Left hindlimb (tissue), 1 donor: ENCODE measurements at regions not wholly inside any gene's neighbourhood (a gene's known extent, or its start where the extent isn't known, plus 50 kb on each side); places are given as distances from the start of the nearest gene placed in this dataset.
"Not testable (repeated sequence)": the region's sequence is repeated elsewhere in the genome, so short reads cannot be mapped to it uniquely, and the experiment has no call there.

Experiments used
- DNase-seq: peaks from one replicate; pipeline ENCODE4 v3.0.0-alpha.2; 2018

DNA sequence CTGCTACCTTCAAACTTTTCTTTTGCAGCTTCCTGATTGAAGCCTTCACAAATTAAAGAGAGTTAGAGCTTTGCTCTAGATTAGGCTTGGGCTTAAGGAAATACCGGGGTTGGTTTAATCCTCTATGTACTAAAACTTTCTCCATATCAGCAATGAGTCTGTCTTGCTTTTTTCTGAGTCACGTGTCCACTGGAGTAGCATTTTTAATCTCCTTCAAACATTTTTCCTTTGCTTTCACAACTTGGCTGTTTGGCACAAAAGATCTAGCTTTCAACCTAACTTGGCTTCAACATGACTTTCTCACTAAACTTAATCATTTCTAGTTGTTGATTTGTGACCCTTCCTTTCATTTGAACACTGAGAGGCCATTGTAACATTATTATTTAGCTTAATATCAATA lies 261.6 kb downstream of the PLK2 start:
- no peak for DNase-seq

DNA sequence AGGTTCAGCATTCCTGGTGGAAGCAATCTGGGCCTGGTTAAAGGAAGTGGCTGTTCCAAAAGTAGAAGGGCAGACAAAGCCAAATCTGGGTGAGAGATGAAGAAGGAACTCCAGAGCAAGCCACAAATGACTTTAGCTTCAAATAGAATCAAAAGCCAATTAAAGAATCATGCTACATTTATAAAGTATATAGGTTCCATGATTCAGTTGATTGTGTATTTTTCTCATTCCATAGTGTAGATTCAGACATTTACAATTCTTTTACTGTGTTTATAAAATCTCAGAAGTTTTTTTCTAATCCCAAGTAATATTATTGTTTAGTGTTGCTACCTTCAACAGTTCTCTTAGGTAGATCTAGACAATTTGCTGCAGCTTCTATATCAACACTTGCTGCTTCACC lies 262.0 kb downstream of the PLK2 start:
- no peak for DNase-seq

DNA sequence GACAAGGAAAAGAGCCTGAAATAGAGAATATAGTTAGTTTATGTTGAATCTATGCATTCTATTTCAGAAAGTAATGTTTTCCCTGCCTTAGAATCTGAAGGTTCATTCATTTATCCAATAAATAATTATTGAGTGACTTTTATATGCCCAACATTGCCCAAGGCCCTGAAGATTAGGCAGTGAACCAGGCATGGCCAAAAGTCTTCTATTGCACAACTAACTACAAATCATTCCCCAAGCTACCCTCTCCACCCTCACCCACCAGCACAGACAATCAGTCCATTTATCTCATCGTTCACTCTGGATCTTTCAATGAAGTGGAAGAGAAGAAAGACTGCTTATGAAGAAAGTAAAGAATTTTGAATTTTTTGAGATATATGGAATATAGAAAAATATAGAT lies 268.4 kb downstream of the PLK2 start:
- no peak for DNase-seq

DNA sequence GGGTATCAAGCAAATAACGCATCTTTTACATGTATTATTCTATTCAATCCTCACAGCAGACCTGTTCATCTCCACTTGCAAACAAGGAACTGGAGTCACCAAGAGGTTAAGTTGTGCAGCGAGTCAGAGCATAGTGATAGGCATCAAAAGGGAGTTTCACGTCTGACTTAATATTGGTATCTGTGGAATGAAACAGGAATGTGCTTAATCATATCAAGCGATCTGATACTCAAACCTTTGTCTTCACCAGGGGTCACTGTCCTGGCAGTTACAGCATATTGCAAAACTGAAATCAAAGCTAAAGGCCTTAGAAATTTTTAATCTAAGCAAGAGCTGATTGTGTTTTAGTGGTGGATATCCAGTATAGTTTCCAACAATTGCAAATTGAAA lies 271.6 kb downstream of the PLK2 start:
- no peak for DNase-seq

DNA sequence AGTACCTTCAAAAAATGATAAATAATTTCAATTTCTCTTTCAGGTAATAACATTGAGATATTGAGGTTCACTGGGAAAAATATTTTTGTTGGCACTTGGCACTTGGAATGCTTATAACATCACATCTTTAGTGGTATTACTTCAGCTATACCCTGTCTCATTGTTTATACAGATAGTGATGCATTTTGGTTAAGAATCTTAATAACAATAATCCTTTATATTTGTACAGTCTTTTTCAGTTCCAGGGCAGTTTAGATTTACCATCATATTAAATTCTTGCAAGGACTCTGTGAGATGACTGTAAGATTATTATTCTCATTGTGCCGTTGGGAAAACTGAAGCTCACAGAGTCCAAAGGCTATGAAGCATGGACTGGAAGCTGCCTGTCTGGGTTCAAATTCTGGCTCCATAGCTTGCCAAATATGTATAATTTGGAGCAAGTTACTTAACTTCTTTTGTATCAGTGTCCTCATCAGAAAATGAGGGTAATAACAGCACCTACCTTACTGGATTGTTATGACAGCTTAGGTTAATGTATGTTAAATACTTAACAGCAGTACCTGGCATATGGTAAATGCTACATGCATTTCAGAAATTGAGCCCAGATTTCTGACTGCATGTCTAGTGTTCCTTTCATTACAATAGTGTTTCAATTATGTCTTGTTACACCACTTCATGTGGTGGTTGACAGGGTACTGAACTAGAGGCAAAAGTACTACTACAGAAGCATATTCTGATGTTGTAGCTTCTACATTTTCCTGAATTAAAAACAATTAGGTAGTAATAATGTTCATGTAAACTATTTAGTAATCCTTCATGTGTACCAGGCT lies 272.2 kb downstream of the PLK2 start:
- no peak for DNase-seq

DNA sequence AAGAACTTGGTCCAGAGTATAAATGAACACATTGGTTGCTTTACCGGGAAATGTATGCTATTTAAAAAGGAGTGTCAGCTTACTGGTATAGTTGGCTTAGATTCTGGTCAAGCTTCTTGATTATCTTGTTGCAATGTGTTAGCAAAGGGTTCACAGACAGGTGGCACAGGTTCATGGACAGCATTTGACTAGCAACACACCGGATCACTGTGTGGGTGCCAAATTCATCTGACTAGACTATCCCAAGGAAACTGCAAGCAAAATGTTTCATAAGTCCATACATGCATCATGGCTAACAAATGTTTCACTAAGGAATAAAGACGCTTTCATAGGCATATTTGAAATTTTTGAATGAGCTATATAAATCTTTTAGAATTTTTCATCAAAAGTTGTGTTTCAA lies 274.1 kb downstream of the PLK2 start:
- DNase-seq = no peak

DNA sequence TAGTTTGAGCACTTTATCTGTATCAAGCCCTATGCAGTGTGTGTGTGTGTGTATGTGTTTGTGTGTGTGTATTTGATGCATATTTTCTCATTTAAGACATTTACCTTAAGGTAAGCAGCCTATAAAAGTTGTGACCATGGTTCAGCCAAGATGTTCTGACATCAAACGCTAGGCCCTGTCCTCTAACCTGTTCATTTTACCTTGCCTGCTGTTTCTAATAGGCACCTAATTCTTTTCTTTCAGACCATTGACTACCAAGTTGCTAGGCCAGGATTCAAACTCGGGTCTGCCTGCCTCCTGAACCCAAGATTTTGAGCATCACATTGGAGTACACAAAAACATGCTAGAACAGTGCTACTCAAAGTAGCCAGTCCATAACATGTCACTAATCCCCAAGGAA lies 274.5 kb downstream of the PLK2 start:
- no peak for DNase-seq

DNA sequence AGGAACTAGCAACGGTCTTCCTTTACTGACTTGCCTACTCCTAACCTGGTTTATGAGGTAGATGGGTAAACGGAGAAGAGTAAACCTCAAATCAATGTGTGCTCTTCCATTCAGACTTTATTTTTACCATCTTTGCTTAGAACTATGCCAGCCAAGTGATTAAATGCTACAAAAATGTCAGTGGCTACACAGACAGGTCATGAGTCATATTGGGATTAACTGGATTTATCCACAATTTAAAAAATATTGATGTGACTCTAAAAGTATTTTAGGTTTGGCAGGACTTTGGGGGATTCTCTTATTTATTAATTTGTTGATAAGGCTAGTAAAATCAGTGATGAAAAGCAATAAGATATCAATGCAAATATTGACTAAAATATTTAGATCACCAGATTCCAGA lies 275.0 kb downstream of the PLK2 start:
- DNase-seq = no peak

DNA sequence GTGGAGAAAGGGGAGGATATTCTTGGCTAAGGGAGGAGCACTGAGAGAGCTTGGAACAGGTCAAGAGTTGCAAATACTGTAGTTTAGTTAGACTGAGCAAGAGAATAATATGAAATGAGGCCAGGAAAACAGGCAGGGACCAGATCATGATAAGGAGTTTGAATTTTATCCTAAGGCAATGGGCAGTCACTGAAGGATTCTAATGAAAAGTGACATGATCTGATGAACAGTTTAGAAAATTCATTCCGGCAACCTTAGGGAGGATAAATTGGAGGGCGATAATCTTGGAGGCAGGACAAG lies 276.1 kb downstream of the PLK2 start:
- DNase-seq = no peak

DNA sequence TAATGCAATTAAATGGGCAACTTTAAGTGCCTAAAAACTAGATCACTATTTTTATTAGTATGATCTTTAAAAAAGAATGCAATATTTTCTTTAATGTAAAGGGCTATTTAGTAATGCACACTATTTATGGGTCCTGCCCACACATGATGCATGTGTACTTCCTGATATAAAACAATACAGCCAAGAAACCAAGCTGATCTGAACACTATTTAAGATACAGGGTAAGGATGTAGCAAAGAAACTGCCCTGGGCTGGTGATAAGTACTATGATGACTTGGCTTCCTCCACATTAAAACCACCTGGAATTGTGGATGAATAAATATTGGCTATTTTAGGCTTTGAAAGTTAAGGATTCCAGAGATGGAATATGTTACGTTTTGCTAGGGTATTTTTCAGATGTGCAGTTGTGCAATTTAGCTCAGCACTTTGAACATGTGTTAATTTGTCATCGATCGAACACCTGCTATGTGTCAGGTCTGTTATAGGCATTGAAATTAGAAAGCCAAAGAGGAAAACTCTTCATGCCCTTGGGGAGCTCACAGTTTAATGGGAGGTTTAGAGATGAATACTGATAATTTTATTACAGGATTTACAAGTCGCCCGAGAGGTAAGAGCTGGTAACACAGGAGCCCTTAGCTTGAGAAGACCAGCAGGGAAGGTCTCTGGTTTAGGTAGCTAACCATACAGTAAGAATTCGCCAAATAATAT lies 276.7 kb downstream of the PLK2 start:
- no peak for DNase-seq

DNA sequence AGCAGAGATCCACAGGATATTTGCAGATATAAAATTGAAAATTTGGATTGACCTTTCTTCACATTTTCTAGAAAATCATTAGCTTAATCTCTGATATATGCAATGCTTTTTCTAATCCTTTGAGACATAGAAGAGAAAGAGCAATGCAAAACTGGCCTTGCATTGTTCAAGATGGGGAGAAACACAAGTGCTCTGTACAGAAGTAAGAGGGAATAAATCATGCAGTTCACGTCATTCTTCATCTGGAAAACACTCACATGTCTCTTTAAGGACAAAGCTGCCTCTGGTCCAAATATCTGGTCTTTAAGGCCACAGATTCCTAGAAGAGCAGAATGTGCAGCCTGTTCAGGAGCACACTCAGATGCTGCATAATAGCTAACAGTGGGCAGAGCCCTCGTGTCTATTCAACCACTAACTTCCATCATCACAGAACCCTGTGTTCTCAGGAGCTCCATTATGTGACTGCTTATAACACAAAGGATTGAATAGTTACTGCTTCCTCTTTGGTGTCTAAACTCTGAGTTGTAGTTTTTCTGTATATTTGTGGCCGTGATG lies 277.5 kb downstream of the PLK2 start:
- no peak for DNase-seq

DNA sequence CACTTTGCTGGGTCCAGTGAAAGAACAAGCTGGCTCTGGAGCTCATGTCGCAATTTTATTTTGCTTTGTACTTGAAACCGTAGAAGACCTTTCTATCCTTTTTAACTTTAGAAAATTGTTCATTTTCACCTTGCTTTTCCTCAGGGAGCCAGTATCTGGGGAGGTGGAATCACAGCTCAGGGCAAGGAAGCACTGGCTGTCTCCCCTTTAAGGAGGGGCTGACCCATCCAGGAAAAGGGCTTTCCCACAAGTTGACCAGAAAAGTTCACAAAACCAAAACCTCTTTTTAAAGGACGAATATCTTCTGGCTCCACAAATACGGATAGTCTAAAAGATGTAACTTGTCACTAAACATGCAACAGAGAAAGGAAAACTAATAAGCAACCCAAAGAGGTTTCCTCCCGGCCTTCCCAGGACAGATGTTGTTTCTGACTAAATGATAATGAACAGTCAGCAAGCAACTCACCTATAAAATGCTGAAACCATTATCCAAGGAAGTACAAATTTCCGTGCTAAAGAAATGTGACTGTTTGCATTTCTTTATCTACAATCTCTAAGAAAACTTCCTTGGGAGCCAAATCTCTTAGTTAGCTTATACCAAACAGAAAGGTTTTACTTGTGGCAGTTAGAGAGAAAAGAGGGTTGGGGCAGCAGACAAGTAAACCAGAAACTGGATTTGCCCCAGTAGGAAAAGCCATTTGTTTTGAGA lies 278.2 kb downstream of the PLK2 start:
- DNase-seq = no peak

DNA sequence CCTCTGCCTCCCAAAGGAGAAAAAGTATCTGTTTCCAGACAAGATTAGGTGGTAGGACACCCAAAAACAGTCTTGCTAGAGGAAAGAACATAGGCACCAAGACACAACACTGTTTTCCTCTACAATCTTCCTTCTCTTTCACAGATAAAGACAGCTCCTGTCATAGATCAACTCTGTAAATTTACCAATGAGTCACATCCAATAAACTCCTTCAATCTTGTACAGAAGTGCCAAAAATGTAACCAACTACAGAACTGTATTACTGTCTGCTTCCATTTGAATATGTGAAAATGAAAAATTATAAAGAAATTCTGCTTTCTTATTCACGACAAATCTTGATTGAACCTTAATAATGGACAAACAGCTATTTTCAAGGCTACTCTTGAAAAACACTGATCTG lies 286.9 kb downstream of the PLK2 start:
- no peak for DNase-seq

DNA sequence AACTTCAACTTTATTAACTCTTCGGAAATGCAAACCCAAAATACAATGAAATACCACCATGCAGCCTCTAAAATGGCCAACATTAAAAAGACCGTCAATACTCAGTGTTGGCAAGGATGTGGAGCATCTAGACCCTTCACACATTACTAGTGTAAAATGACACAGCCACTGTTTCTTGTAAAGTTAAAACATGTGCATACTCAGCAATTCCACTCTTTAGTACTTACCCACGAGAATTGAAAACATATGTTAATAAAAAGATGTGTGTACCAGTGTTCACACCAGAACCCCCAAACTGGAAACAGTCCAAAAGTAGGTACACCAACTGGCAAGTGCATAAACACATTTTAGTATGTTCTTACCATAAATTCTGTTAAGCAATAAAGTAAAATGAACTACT lies 294.7 kb downstream of the PLK2 start:
- DNase-seq = no peak

DNA sequence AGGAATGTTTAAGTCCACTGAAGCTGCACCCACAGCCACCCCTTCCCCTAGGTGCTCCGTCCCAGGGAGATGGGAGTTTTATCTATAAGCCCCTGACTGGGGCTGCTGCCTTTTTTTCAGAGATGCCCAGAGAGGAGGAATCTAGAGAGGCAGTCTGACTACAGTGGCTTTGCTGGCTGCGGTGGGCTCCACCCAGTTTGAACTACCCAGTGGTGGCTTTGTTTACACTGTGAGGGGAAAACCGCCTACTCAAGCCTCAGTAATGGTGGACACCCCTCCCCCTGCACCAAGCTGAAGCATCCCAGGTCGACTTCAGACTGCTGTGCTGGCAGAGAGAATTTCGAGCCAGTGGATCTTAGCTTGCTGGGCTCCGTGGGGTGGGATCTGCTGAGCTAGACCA lies 298.0 kb downstream of the PLK2 start:
- DNase-seq = not testable (repeated sequence)

DNA sequence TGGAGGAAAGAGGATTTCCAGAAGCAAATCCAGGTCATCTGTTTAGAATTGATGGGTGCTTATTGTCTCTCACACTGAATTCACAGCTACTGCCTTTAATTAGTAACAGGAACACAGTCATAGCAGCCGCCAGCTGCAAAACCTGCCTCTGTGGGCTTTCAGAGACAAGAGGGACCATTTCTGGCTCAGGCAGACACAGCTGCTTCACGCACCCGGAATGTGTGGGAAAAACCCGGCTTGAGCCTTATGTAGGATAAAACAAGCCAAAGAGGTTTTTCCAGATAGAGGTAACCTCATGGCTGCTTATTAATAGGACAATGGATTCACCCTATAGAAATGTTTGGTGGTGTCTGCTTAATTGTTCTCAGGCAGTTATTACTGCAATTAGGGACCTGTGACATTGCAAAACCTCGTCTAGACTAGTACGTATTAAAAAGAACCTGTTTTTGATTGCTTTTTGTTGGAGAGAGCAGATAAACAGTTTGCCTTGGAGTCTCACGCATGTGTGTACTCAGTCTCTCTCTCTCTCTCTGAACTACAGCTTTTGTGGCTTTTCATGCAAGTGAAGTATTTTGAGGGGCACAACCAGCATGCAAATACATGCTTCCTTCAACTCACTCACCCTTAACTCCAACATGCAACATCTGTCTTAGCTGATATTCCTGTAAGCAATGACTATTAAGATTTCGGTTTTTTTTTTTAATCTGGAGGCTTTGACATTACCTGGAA lies 302.7 kb downstream of the PLK2 start:
- peak; percentile 58 for DNase-seq

DNA sequence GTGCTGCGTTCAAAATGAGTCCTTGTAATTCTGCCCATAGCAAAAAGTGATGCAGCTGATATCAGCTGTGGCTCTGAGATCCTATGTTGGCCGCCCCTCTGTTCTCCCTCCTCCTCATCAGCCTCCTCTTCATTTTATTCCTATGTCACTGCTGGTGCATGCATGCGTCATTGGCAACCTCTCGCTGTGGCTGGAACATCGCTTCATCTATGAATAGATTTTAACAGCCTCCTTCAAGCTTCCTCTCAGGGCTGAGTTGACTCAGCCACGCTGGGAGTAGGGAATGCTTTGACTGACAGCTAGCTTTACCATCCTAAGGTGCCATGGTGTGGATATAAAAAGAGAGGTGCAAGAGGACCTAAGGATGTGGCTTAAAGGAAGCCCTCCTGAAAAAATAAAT lies 303.5 kb downstream of the PLK2 start:
- peak; percentile 29 for DNase-seq

DNA sequence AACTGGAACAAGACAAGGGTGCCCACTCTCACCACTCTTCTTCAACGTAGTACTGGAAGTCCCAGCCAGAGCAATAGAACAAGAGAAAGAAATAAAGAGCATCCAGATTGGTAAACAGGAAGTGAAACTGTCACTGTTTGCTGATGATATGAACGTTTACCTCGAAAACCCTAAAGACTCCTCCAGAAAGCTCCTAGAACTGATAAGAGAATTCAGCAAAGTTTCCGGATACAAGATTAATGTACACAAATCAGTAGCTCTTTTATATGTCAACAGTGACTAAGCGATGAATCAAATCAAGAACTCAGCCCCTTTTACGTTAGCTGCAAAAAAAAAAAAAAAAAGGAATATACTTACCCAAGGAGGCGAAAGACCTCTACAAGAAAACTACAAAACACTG lies 306.6 kb downstream of the PLK2 start:
- no peak for DNase-seq

DNA sequence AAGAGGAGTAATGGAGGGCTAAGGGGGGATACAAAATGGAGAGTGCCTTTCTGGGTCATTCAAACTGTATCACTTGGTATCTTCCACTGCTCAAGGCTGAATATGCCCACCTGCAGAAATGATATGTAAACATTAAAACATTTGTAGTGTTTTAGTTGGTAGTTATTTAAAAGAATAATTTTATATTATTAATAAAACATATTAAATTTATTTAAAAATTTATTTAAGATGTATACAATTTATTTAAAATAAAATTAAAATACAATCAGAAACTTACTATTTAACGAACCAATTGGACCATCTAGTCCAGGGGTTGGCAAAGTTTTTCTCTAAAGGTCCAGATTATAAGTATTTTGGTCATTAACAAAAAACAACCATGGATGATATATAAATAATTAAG lies 308.5 kb downstream of the PLK2 start:
- DNase-seq = no peak

DNA sequence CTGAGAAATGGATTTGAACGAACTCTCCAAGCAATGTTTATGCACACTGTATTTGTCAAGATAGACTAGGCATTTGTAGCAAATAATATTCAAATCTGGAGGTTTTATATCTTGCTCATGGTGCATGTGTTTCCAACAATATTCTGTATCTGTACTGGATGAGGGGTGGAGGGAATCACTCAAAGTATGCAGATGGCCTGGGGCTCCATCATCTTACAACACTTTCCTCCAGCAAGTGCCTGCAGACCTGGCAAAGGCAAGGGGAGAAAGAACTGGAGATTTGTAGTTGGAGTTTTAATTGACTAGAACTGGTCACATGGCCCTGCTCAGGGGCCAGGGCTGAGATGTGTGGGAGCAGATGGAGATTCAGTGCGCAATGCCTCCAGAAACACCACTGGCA lies 309.0 kb downstream of the PLK2 start:
- DNase-seq = no peak

DNA sequence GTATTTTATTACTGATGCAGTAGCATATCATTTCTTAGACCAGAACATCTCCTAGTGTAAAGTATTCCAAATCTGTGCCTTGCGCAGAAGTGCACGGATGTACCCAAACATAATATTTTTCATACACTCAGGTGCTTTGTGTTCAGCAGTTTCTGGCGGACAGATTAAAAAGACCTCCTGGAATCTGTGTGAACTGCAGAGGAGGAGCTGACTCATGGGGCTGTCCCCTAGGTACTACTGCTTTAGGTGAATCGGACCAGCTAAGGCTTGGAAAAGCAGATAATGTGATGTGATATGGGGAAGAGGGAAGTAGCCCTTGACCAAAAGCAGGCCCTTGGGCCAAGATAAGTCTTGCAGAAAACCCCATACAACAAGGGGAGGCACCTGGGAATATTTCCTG lies 310.1 kb downstream of the PLK2 start:
- no peak for DNase-seq

DNA sequence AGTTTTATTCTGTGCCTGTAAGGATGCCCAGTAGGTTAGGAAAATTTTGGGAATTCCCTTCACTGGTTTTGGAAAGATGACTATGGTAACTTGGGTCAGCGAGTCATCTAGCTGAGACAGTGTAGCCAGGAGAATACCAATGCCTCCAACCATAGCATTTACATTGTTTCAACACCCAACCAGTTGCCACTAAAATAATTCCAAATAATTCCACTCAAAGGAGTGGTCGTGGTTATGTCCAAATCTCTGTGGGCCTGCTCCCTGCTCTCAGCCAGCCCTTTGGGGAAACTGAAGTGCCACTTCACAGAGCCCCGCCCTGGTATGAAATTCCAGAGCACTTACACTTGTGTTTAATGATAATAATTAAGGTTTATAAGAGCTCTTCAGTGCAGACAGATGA lies 310.5 kb downstream of the PLK2 start:
- DNase-seq = no peak

DNA sequence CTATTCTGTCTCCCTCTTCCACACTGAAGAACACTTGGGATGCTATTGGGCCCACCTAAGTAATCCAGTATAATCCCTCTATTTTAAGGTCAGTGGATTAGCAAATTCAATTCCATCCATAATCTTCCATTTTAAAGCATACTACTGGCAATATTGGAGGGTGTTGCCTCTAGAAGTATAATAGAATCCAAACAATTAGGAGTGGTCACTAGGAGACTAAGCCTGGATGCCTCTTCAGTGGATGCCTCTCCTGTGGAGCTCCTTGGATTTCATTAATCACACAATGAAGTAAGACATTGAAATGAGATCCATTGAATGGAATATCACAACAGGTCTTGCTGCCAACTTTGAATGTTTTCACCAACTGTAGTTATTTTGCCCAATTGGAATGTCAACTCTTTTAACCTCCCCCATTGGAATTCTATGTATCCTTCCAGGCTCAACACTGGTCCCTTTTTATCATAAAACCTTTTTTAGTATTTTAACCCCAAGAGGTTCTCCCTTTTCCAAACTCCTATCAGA lies 311.6 kb downstream of the PLK2 start:
- no peak for DNase-seq
